Stimulated activated memory B cell treated with anti-CD40 and anti-IgM and Interleukin-4, amounts not matched to agents 10 μg/mL and 1 μg/mL and 100 μg/mL, for 72 hours (primary cell): ENCODE measurements at regions not wholly inside any gene's neighbourhood (a gene's known extent, or its start where the extent isn't known, plus 50 kb on each side); places are given as distances from the start of the nearest gene placed in this dataset.
A peak's percentile ranks its signal among the peaks of the same experiment; 100 is the strongest.
"Not testable (repeated sequence)": the region's sequence is repeated elsewhere in the genome, so short reads cannot be mapped to it uniquely, and the experiment has no call there.

ENCODE experiments used
- ATAC-seq: fragments of 150-1000 bp; cut with Tn5 transposase; 2 replicates; pipeline ENCODE4 v1.10.0; 2021
- H3K27ac Mint-ChIP-seq: one replicate; pipeline ENCODE4 v1.8.0; 2022; ENCODE audit warnings: mild to moderate bottlenecking, mixed read lengths
- H3K27me3 Mint-ChIP-seq: one replicate; pipeline ENCODE4 v1.8.0; 2022; ENCODE audit warnings: mixed read lengths
- H3K36me3 Mint-ChIP-seq: one replicate; pipeline ENCODE4 v1.8.0; 2022; ENCODE audit warnings: mixed read lengths
- H3K4me1 Mint-ChIP-seq: one replicate; pipeline ENCODE4 v1.8.0; 2022; ENCODE audit warnings: mixed read lengths
- H3K4me3 Mint-ChIP-seq: one replicate; pipeline ENCODE4 v1.8.0; 2022; ENCODE audit warnings: mild to moderate bottlenecking, moderate library complexity, mixed read lengths
- H3K9me3 Mint-ChIP-seq: one replicate; pipeline ENCODE4 v1.8.0; 2022; ENCODE audit warnings: mixed read lengths

DNA sequence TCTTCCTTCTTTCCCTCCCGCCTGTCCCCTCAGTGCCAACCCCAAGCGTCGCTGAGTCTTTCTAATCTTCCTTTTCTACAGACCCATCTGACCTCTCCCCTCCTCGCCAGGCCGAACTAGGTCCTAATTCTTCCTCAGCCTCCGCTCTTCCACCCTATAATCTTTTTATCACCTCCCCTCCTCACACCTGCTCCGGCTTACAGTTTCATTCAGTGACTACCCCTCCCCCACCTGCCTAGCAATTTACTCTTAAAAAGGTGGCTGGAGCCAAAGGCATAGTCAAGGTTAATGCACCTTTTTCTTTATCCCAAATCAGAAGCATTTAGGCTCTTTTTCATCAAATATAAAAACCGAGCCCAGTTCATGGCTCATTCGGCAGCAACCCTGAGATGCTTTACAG lies 225.6 kb upstream of the DUSP10 start:
- not testable (repeated sequence) for H3K27me3 Mint-ChIP-seq, H3K4me3 Mint-ChIP-seq, H3K9me3 Mint-ChIP-seq, ATAC-seq, H3K27ac Mint-ChIP-seq, H3K36me3 Mint-ChIP-seq, H3K4me1 Mint-ChIP-seq

DNA sequence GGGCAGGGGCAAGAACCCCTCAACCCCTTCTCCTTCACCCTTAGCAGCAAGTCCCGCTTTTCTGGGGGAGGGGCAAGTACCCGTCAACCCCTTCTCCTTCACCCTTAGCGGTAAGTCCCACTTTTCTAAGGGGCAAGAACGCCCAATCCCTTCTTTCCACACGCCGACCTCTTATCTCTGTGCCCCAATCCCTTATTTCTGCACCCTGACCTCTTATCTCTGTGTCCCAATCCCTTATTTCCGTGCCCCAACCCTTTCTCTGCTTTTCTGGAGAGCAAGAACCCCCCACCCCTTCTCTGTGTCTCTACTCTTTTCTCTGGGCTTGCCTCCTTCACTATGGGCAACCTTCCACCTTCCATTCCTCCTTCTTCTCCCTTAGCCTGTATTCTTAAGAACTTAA lies 225.0 kb upstream of the DUSP10 start:
- H3K27ac Mint-ChIP-seq, H3K9me3 Mint-ChIP-seq, H3K36me3 Mint-ChIP-seq, H3K27me3 Mint-ChIP-seq, ATAC-seq, H3K4me1 Mint-ChIP-seq, H3K4me3 Mint-ChIP-seq: not testable (repeated sequence)

DNA sequence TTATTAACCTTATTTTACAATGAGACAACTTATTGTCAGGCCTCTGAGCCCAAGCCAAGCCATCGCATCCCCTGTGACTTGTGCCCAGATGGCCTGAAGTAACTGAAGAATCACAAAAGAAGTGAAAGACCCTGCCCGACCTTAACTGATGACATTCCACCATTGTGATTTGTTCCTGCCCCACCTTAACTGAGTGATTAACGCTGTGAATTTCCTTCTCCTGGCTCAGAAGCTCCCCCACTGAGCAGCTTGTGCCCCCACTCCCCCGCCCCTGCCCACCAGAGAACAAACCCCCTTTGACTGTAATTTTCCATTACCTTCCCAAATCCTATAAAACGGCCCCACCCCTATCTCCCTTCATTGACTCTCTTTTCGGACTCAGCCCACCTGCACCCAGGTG lies 224.0 kb upstream of the DUSP10 start:
- not testable (repeated sequence) for H3K4me3 Mint-ChIP-seq, H3K27me3 Mint-ChIP-seq, H3K36me3 Mint-ChIP-seq, H3K27ac Mint-ChIP-seq, H3K9me3 Mint-ChIP-seq, H3K4me1 Mint-ChIP-seq, ATAC-seq

DNA sequence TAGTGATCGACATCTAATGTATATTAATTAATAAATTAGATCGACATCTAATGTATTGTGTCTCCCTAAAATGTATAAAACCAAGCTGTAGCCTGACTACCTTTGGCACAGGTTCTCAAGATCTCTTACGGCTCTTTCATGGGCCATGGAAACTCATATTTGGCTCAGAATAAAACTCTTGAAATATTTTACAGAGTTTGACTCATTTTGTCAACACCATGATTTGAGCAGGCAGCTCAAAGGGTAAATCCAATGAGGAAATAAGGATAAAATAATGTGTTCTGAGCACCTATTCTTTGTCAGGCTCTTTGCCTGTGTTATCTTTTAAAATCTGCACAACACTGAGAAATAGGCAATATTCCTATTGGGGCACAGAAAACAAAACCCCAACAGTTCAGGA lies 223.4 kb upstream of the DUSP10 start:
- H3K4me3 Mint-ChIP-seq = no peak overlapping the region
- H3K36me3 Mint-ChIP-seq = no peaks in the 10 kb centered on the region
- H3K9me3 Mint-ChIP-seq = peaks cover 2% of the 10 kb centered on the region
- H3K27me3 Mint-ChIP-seq = no peaks in the 10 kb centered on the region
- no peak for ATAC-seq
- peaks cover 9% of the 10 kb centered on the region for H3K4me1 Mint-ChIP-seq
- H3K27ac Mint-ChIP-seq = no peak overlapping the region

DNA sequence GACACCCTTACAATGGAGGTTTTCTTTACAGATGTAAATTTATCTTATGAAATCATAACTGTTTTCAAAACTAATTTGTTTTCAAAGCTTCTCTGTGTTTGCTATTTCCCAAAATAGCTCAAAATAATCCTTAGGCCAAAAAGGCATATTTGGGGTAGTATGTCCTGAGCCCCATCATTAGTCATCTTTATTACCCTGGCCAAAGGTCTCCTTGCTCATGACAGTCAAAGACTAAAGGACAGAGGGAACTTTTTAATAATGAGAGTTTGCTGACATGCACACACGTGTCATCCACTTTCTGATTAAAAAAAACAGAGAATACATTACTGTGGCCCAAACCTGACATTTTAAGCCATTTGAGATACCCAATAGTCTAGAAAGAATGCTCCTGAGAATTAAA lies 221.9 kb upstream of the DUSP10 start:
- peaks cover 2% of the 10 kb centered on the region for H3K9me3 Mint-ChIP-seq
- no peaks in the 10 kb centered on the region for H3K36me3 Mint-ChIP-seq
- no peaks in the 10 kb centered on the region for H3K27me3 Mint-ChIP-seq
- H3K27ac Mint-ChIP-seq = no peak overlapping the region
- no peak overlapping the region for H3K4me3 Mint-ChIP-seq
- ATAC-seq = no peak
- H3K4me1 Mint-ChIP-seq = peaks cover 9% of the 10 kb centered on the region

DNA sequence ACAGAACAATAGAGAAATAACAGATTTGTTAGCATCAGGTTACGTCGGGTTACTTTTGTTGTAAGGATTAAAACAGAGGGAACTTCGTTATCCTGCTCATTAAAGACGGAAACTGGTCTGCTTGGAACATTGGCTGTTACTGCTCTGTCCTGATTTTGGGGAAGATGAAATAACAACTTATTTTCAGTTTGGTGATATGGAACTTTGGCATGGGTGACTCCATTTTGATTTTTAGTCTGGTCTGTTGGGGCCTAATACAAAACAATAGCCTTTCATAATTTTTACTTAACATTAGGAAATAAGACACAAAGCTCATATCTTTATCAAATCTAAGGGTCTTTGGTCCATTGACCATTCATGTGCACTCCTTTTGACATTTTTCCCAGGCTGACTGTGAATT lies 220.5 kb upstream of the DUSP10 start:
- peaks cover 2% of the 10 kb centered on the region for H3K9me3 Mint-ChIP-seq
- no peaks in the 10 kb centered on the region for H3K27me3 Mint-ChIP-seq
- peaks cover 15% of the 10 kb centered on the region for H3K4me1 Mint-ChIP-seq
- no peaks in the 10 kb centered on the region for H3K36me3 Mint-ChIP-seq
- H3K27ac Mint-ChIP-seq = peak overlapping the region; percentile 70
- no peak for ATAC-seq
- no peak overlapping the region for H3K4me3 Mint-ChIP-seq

DNA sequence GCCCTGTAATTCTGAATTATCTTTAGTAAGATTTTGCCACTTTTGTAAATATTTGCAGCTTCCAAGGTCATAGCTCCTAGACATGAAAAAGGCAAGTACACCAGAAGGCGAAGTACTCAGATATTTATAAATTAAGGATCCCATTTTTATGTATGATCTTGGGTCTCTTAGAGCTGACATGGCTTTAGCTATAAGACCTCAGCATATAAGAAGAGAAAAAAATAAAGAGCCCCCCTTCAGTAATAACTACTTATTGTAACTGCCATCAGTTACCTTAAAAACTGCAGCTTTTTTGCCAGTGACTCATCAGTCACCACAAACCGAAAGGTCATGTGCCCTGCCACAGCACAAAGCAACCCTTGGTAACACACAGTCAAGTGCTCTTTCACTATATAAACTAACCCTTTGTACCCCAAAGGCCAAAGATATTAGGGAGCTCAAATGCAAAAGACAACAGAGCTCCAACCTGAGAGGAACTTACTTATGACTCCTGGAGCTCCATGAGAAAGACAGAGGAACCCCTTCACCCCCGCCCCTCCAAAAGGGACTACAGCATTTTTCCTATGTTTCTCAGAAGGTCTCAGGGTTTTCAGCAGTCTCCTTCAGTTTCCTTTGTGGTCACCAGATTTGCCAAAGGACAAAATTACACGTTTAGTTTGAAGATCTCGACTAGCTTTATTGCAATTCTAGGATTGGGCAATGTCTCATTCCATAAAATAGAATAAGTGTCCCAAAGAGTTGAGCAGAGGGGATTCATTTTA lies 219.8 kb upstream of the DUSP10 start:
- no peaks in the 10 kb centered on the region for H3K36me3 Mint-ChIP-seq

DNA sequence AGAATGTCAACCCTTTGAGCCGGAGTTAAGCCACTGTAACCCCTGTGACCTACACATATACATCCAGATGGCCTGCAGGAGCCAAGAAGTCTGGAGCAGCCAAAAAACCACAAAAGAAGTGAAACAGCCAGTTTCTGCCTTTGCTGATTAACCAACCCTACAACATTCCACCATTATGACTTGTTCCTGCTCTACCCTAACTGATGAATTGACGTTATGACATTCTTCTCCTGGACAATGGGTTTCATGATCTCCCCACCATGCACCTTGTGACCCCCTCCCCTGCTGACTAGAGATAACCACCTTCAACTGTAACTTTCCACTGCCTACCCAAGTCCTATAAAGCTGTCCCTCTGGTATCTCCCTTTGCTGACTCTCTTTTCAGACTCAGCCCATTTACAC lies 216.3 kb upstream of the DUSP10 start:
- not testable (repeated sequence) for ATAC-seq, H3K27me3 Mint-ChIP-seq, H3K36me3 Mint-ChIP-seq, H3K4me3 Mint-ChIP-seq, H3K9me3 Mint-ChIP-seq
- H3K4me1 Mint-ChIP-seq = peaks cover 15% of the 10 kb centered on the region
- peak overlapping the region; percentile 11 for H3K27ac Mint-ChIP-seq

More for the DNA sequence above, 219.8 kb upstream of the DUSP10 start:
- peak overlapping the region; percentile 70 for H3K27ac Mint-ChIP-seq
- no peaks in the 10 kb centered on the region for H3K9me3 Mint-ChIP-seq
- peak overlapping the region; percentile 5 for H3K4me3 Mint-ChIP-seq
- H3K4me1 Mint-ChIP-seq = peaks cover 15% of the 10 kb centered on the region
- ATAC-seq = peak; percentile 81
- H3K27me3 Mint-ChIP-seq = no peaks in the 10 kb centered on the region

DNA sequence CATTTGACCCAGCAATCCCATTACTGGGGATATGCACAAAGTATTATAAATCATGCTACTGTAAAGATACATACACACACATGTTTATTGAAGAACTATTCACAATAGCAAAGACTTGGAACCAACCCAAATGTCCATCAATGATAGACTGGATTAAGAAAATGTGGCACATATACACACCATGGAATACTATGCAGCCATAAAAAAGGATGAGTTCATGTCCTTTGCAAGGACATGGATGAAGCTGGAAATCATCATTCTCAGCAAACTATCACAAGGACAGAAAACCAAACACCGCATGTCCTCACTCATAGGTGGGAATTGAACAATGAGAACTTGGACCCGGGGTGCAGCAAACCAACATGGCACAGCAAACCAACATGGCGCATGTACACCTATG lies 215.5 kb upstream of the DUSP10 start:
- not testable (repeated sequence) for ATAC-seq, H3K27me3 Mint-ChIP-seq, H3K27ac Mint-ChIP-seq, H3K4me3 Mint-ChIP-seq, H3K36me3 Mint-ChIP-seq, H3K9me3 Mint-ChIP-seq
- H3K4me1 Mint-ChIP-seq = peaks cover 14% of the 10 kb centered on the region

DNA sequence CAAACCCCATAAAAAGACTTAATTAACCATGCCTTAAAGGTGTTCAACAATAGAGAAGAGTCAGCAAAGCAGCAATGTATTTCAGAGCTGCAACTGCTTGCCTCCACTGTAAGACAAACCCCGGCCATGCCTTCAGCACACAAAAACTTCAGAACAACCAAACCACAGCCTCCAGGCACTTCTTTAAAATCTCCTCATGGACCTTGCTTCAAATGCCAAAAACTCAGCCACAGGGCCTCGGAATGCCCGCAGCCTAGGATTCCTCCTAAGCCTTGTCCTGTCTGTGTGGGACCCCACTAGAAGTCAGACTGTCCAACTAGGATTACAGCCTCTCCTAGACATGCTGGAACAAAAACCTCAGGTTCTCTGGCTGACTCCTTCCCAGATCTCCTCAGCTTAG lies 208.1 kb upstream of the DUSP10 start:
- peaks cover 2% of the 10 kb centered on the region for H3K9me3 Mint-ChIP-seq
- H3K36me3 Mint-ChIP-seq = no peaks in the 10 kb centered on the region
- ATAC-seq = no peak
- no peaks in the 10 kb centered on the region for H3K27me3 Mint-ChIP-seq
- no peak overlapping the region for H3K27ac Mint-ChIP-seq
- H3K4me1 Mint-ChIP-seq = no peaks in the 10 kb centered on the region
- no peak overlapping the region for H3K4me3 Mint-ChIP-seq

DNA sequence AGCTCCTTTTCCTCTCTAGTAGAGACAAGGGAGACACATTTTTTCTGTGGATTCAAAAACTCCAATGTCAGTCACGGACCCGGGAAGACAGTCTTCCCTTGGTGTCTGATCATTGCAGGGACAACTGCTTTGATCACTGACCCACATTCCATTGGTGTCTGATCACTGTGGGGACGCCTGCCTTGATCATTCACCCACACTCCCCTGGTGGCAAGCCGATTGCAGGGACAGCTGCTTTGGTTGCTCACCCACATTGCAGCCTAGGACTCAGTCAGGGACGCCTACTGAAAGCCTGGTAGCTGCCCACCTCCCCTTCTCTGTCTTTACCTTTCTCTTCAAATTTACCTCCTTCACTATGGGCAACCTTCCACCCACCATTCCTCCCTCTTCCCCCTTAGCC lies 206.6 kb upstream of the DUSP10 start:
- H3K4me3 Mint-ChIP-seq = no peak overlapping the region
- no peak overlapping the region for H3K27ac Mint-ChIP-seq
- ATAC-seq = no peak
- H3K27me3 Mint-ChIP-seq = no peaks in the 10 kb centered on the region
- no peaks in the 10 kb centered on the region for H3K4me1 Mint-ChIP-seq
- peaks cover 7% of the 10 kb centered on the region for H3K9me3 Mint-ChIP-seq
- no peaks in the 10 kb centered on the region for H3K36me3 Mint-ChIP-seq

DNA sequence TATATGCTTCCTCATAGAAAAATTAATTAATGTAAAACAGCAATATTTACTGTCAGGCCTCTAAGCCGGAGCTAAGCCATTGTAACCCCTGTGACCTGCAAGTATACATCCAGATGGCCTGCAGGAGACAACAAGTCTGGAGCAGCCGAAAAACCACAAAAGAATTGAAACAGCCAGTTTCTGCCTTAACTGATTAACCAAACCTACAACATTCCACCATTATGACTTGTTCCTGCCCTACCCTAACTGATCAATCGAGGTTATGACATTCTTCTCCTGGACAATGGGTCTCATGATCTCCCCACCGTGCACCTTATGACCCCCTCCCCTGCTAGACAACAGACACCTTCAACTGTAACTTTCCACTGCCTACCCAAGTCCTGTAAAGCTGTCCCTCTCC lies 205.8 kb upstream of the DUSP10 start:
- Mint-ChIP-seq H3K4me3 (no peak overlapping the region), H3K9me3 (peaks cover 7% of the 10 kb centered on the region), H3K27ac (no peak overlapping the region), H3K4me1 (no peaks in the 10 kb centered on the region), H3K36me3 (no peaks in the 10 kb centered on the region), H3K27me3 (no peaks in the 10 kb centered on the region)
- ATAC-seq = no peak

DNA sequence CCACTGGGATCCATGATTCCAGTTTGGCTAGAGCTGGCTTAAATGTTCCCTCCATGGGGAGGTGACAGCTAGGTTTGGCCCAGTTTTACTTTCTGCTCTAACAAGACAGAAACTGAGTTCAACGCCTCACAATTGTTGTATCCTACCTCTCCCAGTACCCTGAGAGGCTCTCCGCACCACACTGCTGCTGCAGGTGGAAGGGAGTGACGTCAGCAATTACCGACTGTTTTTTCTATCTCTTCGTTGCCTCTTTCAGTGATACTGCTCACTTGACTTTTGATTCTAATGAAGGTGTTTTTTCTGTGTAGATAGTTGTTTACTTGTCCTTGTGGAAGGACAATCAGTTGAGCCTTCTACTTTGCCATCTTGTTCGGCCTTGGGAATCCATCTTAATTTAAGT lies 204.9 kb upstream of the DUSP10 start:
- no peak for ATAC-seq
- Mint-ChIP-seq H3K27me3 (no peaks in the 10 kb centered on the region), H3K36me3 (no peaks in the 10 kb centered on the region), H3K4me3 (no peak overlapping the region), H3K4me1 (no peaks in the 10 kb centered on the region), H3K27ac (no peak overlapping the region), H3K9me3 (peaks cover 7% of the 10 kb centered on the region)

DNA sequence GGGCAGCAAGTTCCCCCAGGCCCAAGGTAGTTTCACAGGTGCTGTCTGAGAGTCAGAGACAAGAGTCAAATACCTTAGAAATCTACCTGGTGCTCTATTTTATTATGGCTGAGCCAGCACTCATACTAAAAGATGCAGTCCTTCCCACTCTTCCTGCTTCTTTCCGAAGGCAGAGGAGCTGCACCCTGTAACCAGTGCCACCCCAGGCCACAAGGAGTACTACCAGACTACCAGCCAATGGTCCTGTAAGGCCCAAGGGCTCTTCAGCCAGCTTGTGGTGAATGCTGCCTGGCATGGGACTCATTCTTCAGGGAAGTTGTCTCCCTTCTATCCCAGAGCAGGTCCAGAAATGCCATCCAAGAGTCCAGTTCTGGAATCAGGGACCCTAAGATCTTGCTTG lies 203.8 kb upstream of the DUSP10 start:
- Mint-ChIP-seq H3K27ac (no peak overlapping the region), H3K36me3 (no peaks in the 10 kb centered on the region), H3K4me1 (no peaks in the 10 kb centered on the region), H3K27me3 (no peaks in the 10 kb centered on the region), H3K9me3 (peaks cover 7% of the 10 kb centered on the region), H3K4me3 (no peak overlapping the region)
- ATAC-seq = no peak

DNA sequence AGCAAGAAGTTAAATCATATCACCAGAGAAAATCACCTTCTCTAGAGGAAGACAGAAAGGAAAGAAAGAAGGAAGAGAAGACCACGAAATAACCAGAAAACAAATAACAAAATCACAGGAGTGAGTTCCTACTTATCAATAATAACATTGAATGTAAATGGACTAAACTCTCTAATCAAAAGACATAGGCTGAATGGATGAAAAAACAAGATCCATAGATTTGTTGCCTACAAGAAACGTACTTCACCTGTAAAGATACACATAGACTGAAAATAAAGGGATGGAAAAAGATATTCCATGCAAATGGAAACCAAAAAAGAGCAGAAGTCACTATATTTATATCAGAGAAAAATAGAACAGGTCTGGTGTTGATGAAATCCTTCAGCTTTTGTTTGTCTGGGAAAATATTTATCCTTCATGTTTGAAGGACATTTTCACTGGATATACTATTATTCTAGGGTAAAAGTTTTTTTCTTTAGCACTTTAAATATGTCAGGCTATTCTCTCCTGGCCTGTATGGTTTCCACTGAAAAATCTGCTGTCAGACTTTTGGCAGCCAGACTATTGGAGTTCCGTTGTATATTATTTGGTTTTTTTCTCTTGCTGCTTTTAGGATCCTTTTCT lies 202.5 kb upstream of the DUSP10 start:
- Mint-ChIP-seq H3K4me3 (no peak overlapping the region), H3K36me3 (no peaks in the 10 kb centered on the region), H3K9me3 (peaks cover 7% of the 10 kb centered on the region), H3K27ac (no peak overlapping the region), H3K27me3 (no peaks in the 10 kb centered on the region), H3K4me1 (peaks cover 9% of the 10 kb centered on the region)
- ATAC-seq = no peak

DNA sequence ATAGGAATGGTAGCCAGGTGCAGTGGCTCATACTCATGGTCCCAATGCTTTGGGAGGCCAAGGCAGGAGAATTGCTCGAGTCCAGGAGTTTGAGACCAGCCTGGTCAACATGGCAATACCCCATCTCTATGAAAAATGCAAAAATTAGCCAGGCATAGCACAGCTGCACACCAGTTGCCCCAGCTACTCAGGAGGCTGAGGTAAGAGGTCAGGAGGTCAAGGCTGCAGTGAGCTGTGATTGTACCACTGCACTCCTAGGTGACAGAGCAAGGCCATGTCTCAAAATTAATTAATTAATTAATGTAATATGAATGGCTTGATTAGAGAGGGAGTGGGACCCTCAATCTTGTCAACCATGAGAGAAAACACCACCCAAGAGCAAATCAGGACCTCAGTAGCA lies 198.7 kb upstream of the DUSP10 start:
- no peaks in the 10 kb centered on the region for H3K36me3 Mint-ChIP-seq
- no peak overlapping the region for H3K27ac Mint-ChIP-seq
- H3K27me3 Mint-ChIP-seq = no peaks in the 10 kb centered on the region
- H3K9me3 Mint-ChIP-seq = peaks cover 7% of the 10 kb centered on the region
- H3K4me1 Mint-ChIP-seq = peaks cover 16% of the 10 kb centered on the region
- H3K4me3 Mint-ChIP-seq = no peak overlapping the region
- ATAC-seq = no peak
